H1 (cell line): ENCODE measurements at regions not wholly inside any gene's neighbourhood (a gene's known extent, or its start where the extent isn't known, plus 50 kb on each side); places are given as distances from the start of the nearest gene placed in this dataset.

Experiments used
- CEBPB ChIP-seq: IDR thresholded peaks from 2 replicates; pipeline ENCODE4 v1.6.1; 2012; ENCODE audit warnings: low read depth, low read length
- EGR1 ChIP-seq: IDR thresholded peaks from 2 replicates; pipeline ENCODE4 v1.6.1; 2011; ENCODE audit warnings: low read depth, low read length, borderline replicate concordance
- FOSL1 ChIP-seq: IDR thresholded peaks from 2 replicates; pipeline ENCODE4 v1.6.1; 2011; ENCODE audit warnings: mild to moderate bottlenecking, low read depth, low read length, moderate library complexity; ENCODE audit not compliant: insufficient read depth
- POLR2A ChIP-seq, 2 experiments: IDR thresholded peaks; 1 replicate in 1 of 2; 2 replicates in 1 of 2; pipeline ENCODE4 v1.6.1; 2011; ENCODE audit warnings: low read depth in 2 of 2, low read length in 2 of 2, mild to moderate bottlenecking in 2 of 2; ENCODE audit errors: control extremely low read depth in 1 of 2

DNA sequence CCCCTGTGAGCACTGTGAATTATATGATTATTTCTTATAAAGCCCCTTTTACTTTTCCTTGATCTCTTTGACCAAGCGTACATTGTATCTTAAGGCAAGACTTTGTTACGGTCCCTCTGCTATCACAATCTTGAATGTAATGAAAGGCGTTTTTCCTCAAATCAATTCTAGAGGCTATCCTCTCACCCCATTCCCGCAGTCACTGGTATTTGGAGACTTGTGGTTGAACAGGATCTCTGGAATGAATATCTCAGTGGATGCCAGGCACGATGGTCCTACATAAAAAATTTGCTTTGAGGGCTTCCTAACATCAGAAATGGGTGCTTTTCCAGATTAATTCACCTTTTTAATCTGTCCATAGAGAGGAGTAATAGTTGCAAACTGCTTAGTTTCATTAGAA is 151.4 kb upstream of the PAPPA start (continued):
- no peak for TF ChIP-seq EGR1
- no peak for TF ChIP-seq POLR2A (IDR thresholded peaks at IDR 0.05; ENCODE audit: control extremely low read depth in 1 of 2, low read depth in 2 of 2, low read length in 2 of 2)
- no peak for TF ChIP-seq CEBPB
- TF ChIP-seq FOSL1 = no peak
